Right lobe of liver (tissue), 4 donors: ENCODE measurements at regions not wholly inside any gene's neighbourhood (a gene's known extent, or its start where the extent isn't known, plus 50 kb on each side); places are given as distances from the start of the nearest gene placed in this dataset.

ENCODE experiments used
- POLR2A ChIP-seq: fragments of 450-650 bp; IDR thresholded peaks from one replicate; pipeline ENCODE4 v1.6.1; 2017; ENCODE audit warnings: antibody characterized with exemption, mild to moderate bottlenecking
- TF ChIP-seq, protein P1 (sequence below), 4 donors: fragments of 200-600 bp in 3 of 4; fragments of 450-650 bp in 1 of 4; IDR thresholded peaks; one replicate each; pipeline versions ENCODE4 v1.5.1 to v1.8.0; 2016 to 2022; ENCODE audit warnings: antibody characterized with exemption in 4 of 4, mild to moderate bottlenecking in 2 of 4
- donor health status: DM: no; HTN: no; CAD: no.
- donor health status: DM: no; HTN: no; CAD: no.
- donor health status: DM: no; HTN: yes; CAD: no.

DNA sequence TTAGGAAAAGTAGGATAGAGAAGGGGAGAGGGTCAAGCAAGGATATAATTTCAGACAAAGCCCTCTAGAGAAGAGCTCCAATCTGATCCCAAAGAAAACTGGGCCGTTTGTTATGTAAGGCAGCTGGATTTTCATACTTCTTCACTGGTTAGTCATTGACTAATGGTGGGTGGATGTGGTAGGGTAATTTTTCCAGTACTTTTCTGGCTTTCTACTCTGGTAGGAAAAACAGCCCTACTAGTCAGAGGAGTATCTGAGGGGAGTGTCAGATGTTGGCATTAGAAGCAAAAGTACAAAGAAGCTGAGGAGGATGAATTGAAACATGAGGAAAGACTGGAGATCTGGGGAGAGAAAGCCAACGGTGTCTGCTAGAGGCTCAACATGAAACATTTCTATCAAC lies 145.3 kb downstream of the TNFSF18 start:
- TF ChIP-seq, protein P1, sequence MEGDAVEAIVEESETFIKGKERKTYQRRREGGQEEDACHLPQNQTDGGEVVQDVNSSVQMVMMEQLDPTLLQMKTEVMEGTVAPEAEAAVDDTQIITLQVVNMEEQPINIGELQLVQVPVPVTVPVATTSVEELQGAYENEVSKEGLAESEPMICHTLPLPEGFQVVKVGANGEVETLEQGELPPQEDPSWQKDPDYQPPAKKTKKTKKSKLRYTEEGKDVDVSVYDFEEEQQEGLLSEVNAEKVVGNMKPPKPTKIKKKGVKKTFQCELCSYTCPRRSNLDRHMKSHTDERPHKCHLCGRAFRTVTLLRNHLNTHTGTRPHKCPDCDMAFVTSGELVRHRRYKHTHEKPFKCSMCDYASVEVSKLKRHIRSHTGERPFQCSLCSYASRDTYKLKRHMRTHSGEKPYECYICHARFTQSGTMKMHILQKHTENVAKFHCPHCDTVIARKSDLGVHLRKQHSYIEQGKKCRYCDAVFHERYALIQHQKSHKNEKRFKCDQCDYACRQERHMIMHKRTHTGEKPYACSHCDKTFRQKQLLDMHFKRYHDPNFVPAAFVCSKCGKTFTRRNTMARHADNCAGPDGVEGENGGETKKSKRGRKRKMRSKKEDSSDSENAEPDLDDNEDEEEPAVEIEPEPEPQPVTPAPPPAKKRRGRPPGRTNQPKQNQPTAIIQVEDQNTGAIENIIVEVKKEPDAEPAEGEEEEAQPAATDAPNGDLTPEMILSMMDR (IDR thresholded peaks at IDR 0.05) = no peak
- no peak for TF ChIP-seq POLR2A
